GM13976 (cell line): ENCODE measurements at regions not wholly inside any gene's neighbourhood (a gene's known extent, or its start where the extent isn't known, plus 50 kb on each side); places are given as distances from the start of the nearest gene placed in this dataset.

Experiments used
- DNase-seq: peaks from one replicate; pipeline ENCODE4 v3.0.0; 2012; ENCODE audit warnings: low spot score
- CTCF ChIP-seq: IDR thresholded peaks from 2 replicates; pipeline ENCODE4 v1.5.1; 2012; ENCODE audit warnings: borderline replicate concordance, mild to moderate bottlenecking; ENCODE audit not compliant: insufficient read depth; ENCODE audit errors: extremely low read depth, missing control alignments, control extremely low read depth
- in situ Hi-C: fragments of 300-500 bp; cut with MboI; formaldehyde crosslinking; loops from one replicate; pipeline ENCODE4 v1.12.0; 2022; ENCODE audit warnings: low sequenced_read_pairs, mixed read lengths, inconsistent platforms; ENCODE audit not compliant: unreplicated experiment

GRCh38 chr3:27826448-27826847, 104.3 kb upstream of the EOMES start:
- in situ Hi-C loops, result no loop called here
- no peak for DNase-seq
- no peak for TF ChIP-seq CTCF

DNA sequence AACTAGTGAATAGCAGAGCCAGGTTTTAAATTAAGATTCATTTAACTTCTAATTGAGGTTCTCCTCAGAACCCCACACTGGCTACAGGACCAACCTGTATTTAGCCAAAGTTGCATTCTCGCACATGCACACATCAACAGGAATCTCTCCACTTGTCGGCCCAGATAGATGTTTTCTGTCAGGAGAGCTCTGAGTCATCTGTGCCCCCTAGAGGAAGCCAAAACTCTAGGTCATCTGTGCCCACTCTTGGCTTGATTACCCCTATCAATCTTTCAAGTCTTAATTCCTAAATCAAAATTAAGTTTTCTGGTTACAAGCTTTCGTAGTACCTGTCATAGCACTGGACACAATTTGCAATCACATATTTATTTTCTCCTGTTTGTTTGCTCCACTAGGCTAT, 104.9 kb upstream of the EOMES start:
- no peak for DNase-seq
- in situ Hi-C loops, result no loop called here
- TF ChIP-seq CTCF, result no peak

GRCh38 chr3:27840807-27841594, 118.9 kb upstream of the EOMES start:
- no peak for TF ChIP-seq CTCF
- in situ Hi-C loops, result no loop called here
- DNase-seq, result no peak

GRCh38 chr3:27844052-27844675, 122.0 kb upstream of the EOMES start:
- TF ChIP-seq CTCF, result no peak
- no peak for DNase-seq
- in situ Hi-C loops, result no loop called here

- TF ChIP-seq CTCF, result no peak
- no peak for DNase-seq
- in situ Hi-C loops, result no loop called here
Measured at GRCh38 chr3:27847697-27848096, 125.6 kb upstream of the EOMES start.

GRCh38 chr3:27848826-27849225, 126.7 kb upstream of the EOMES start:
- DNase-seq, result no peak
- no peak for TF ChIP-seq CTCF
- in situ Hi-C loops, result no loop called here
